H7 (cell line): ENCODE measurements at regions not wholly inside any gene's neighbourhood (a gene's known extent, or its start where the extent isn't known, plus 50 kb on each side); places are given as distances from the start of the nearest gene placed in this dataset.

ENCODE experiments used
- DNase-seq: peaks from one replicate; pipeline ENCODE4 v3.0.0; 2012
- H3K27me3 ChIP-seq: 2 replicates; pipeline ENCODE4 v1.6.0; 2011; ENCODE audit warnings: mild to moderate bottlenecking, low read length; ENCODE audit not compliant: control insufficient read depth, insufficient read depth
- H3K36me3 ChIP-seq: replicated peaks from 2 replicates; pipeline ENCODE4 v1.5.1; 2011; ENCODE audit warnings: low read length; ENCODE audit not compliant: control insufficient read depth, insufficient read depth
- H3K4me3 ChIP-seq: 2 replicates; pipeline ENCODE4 v1.5.1; 2011; ENCODE audit warnings: low read depth, mild to moderate bottlenecking, control low read depth, low read length, moderate library complexity; ENCODE audit not compliant: insufficient read depth

- no peak for DNase-seq
- H3K4me3 ChIP-seq: no peak overlapping the region
- H3K36me3 ChIP-seq: no peaks in the 10 kb centered on the region
- no peaks in the 10 kb centered on the region for H3K27me3 ChIP-seq
These were observed 441.9 kb upstream of the MGAT4C start for GRCh38 chr12:86697916-86698640.

GRCh38 chr12:86683568-86684304, 427.5 kb upstream of the MGAT4C start:
- no peak for DNase-seq
- no peaks in the 10 kb centered on the region for H3K36me3 ChIP-seq

GRCh38 chr12:86681060-86681459, 424.9 kb upstream of the MGAT4C start:
- H3K36me3 ChIP-seq: no peaks in the 10 kb centered on the region
- H3K4me3 ChIP-seq: no peak overlapping the region
- DNase-seq: no peak
- H3K27me3 ChIP-seq: no peaks in the 10 kb centered on the region

More at GRCh38 chr12:86683568-86684304, 427.5 kb upstream of the MGAT4C start:
- no peak overlapping the region for H3K4me3 ChIP-seq
- no peaks in the 10 kb centered on the region for H3K27me3 ChIP-seq

GRCh38 chr12:86675197-86675596, 419.0 kb upstream of the MGAT4C start:
- Histone ChIP-seq H3K4me3 (no peak overlapping the region), H3K27me3 (no peaks in the 10 kb centered on the region), H3K36me3 (no peaks in the 10 kb centered on the region)
- no peak for DNase-seq

GRCh38 chr12:86670986-86671385, 414.8 kb upstream of the MGAT4C start:
- H3K27me3 ChIP-seq: no peaks in the 10 kb centered on the region
- H3K36me3 ChIP-seq: no peaks in the 10 kb centered on the region
- no peak for DNase-seq
- no peak overlapping the region for H3K4me3 ChIP-seq

- H3K27me3 ChIP-seq: no peaks in the 10 kb centered on the region
- no peaks in the 10 kb centered on the region for H3K36me3 ChIP-seq
- DNase-seq: no peak
- H3K4me3 ChIP-seq: no peak overlapping the region
These were observed 412.8 kb upstream of the MGAT4C start for GRCh38 chr12:86669010-86669409.

- no peak overlapping the region for H3K4me3 ChIP-seq
- no peak for DNase-seq
- H3K27me3 ChIP-seq: no peaks in the 10 kb centered on the region
- H3K36me3 ChIP-seq: no peaks in the 10 kb centered on the region
These were observed 410.1 kb upstream of the MGAT4C start for GRCh38 chr12:86666316-86666715.

GRCh38 chr12:86663716-86664115, 407.5 kb upstream of the MGAT4C start:
- no peak for DNase-seq
- Histone ChIP-seq H3K27me3 (no peaks in the 10 kb centered on the region), H3K4me3 (no peak overlapping the region), H3K36me3 (no peaks in the 10 kb centered on the region)

- no peaks in the 10 kb centered on the region for H3K36me3 ChIP-seq
- H3K27me3 ChIP-seq: no peaks in the 10 kb centered on the region
- DNase-seq: no peak
- no peak overlapping the region for H3K4me3 ChIP-seq
These were observed 407.0 kb upstream of the MGAT4C start for GRCh38 chr12:86663173-86663572.

- Histone ChIP-seq H3K4me3 (no peak overlapping the region), H3K36me3 (no peaks in the 10 kb centered on the region), H3K27me3 (no peaks in the 10 kb centered on the region)
- no peak for DNase-seq
These were observed 406.3 kb upstream of the MGAT4C start for GRCh38 chr12:86662464-86662863.

GRCh38 chr12:86660488-86661147, 404.4 kb upstream of the MGAT4C start:
- Histone ChIP-seq H3K36me3 (no peaks in the 10 kb centered on the region), H3K4me3 (no peak overlapping the region), H3K27me3 (no peaks in the 10 kb centered on the region)
- DNase-seq: no peak

GRCh38 chr12:86659985-86660384, 403.8 kb upstream of the MGAT4C start:
- DNase-seq: no peak
- H3K27me3 ChIP-seq: no peaks in the 10 kb centered on the region
- no peak overlapping the region for H3K4me3 ChIP-seq
- H3K36me3 ChIP-seq: no peaks in the 10 kb centered on the region

GRCh38 chr12:86658303-86658702, 402.1 kb upstream of the MGAT4C start:
- Histone ChIP-seq H3K4me3 (no peak overlapping the region), H3K27me3 (no peaks in the 10 kb centered on the region), H3K36me3 (no peaks in the 10 kb centered on the region)
- no peak for DNase-seq

- Histone ChIP-seq H3K27me3 (no peaks in the 10 kb centered on the region), H3K36me3 (no peaks in the 10 kb centered on the region), H3K4me3 (no peak overlapping the region)
- DNase-seq: no peak
These were observed 391.6 kb upstream of the MGAT4C start for GRCh38 chr12:86647800-86648199.
